Nephron progenitor cell (in vitro differentiated cells): ENCODE measurements at regions not wholly inside any gene's neighbourhood (a gene's known extent, or its start where the extent isn't known, plus 50 kb on each side); places are given as distances from the start of the nearest gene placed in this dataset.

ENCODE experiments used
- DNase-seq: peaks from one replicate; pipeline ENCODE4 v3.0.0; 2021
- H3K27ac Mint-ChIP-seq: 2 replicates; pipeline ENCODE4 v1.8.0; 2021; ENCODE audit warnings: mild to moderate bottlenecking, moderate library complexity, mixed read lengths
- H3K27me3 Mint-ChIP-seq: 2 replicates; pipeline ENCODE4 v1.8.0; 2021; ENCODE audit warnings: mild to moderate bottlenecking, low read depth, mixed read lengths; ENCODE audit not compliant: poor library complexity
- H3K36me3 Mint-ChIP-seq: 2 replicates; pipeline ENCODE4 v1.8.0; 2021; ENCODE audit warnings: low read depth, mixed read lengths
- H3K4me1 Mint-ChIP-seq: 2 replicates; pipeline ENCODE4 v1.8.0; 2021; ENCODE audit warnings: mixed read lengths
- H3K4me3 Mint-ChIP-seq: 2 replicates; pipeline ENCODE4 v1.8.0; 2021; ENCODE audit warnings: mild to moderate bottlenecking, moderate library complexity, mixed read lengths
- H3K9me3 Mint-ChIP-seq: 2 replicates; pipeline ENCODE4 v1.8.0; 2021; ENCODE audit warnings: mild to moderate bottlenecking, moderate library complexity, mixed read lengths
- CTCF ChIP-seq: fragments of 200-600 bp; sonication (generic); IDR thresholded peaks from 2 replicates; pipeline ENCODE4 v1.5.0; 2021; ENCODE audit warnings: antibody characterized with exemption

GRCh38 chr5:165286692-165287091, 1781.3 kb downstream of the MAT2B start:
- H3K9me3 Mint-ChIP-seq, result no peaks in the 10 kb centered on the region
- H3K4me1 Mint-ChIP-seq, result no peaks in the 10 kb centered on the region
- peaks cover 5% of the 10 kb centered on the region for H3K27me3 Mint-ChIP-seq
- H3K4me3 Mint-ChIP-seq, result no peak overlapping the region
- DNase-seq, result no peak
- no peak for TF ChIP-seq CTCF
- H3K27ac Mint-ChIP-seq, result no peak overlapping the region
- no peaks in the 10 kb centered on the region for H3K36me3 Mint-ChIP-seq

GRCh38 chr5:165290535-165290934, 1785.1 kb downstream of the MAT2B start:
- H3K36me3 Mint-ChIP-seq, result no peaks in the 10 kb centered on the region
- DNase-seq, result no peak
- no peaks in the 10 kb centered on the region for H3K9me3 Mint-ChIP-seq
- no peak for TF ChIP-seq CTCF
- H3K27me3 Mint-ChIP-seq, result no peaks in the 10 kb centered on the region
- H3K4me3 Mint-ChIP-seq, result no peak overlapping the region
- no peaks in the 10 kb centered on the region for H3K4me1 Mint-ChIP-seq
- no peak overlapping the region for H3K27ac Mint-ChIP-seq

GRCh38 chr5:165296401-165297130, 1791.1 kb downstream of the MAT2B start:
- Mint-ChIP-seq H3K36me3 (no peaks in the 10 kb centered on the region), H3K27ac (no peak overlapping the region), H3K4me1 (no peaks in the 10 kb centered on the region), H3K4me3 (no peak overlapping the region), H3K27me3 (peaks cover 2% of the 10 kb centered on the region), H3K9me3 (peaks cover 8% of the 10 kb centered on the region)
- DNase-seq, result no peak
- TF ChIP-seq CTCF, result no peak

- Mint-ChIP-seq H3K36me3 (no peaks in the 10 kb centered on the region), H3K9me3 (peaks cover 12% of the 10 kb centered on the region), H3K27ac (no peak overlapping the region), H3K27me3 (peaks cover 3% of the 10 kb centered on the region), H3K4me1 (no peaks in the 10 kb centered on the region), H3K4me3 (no peak overlapping the region)
- no peak for TF ChIP-seq CTCF
- no peak for DNase-seq
Observed at GRCh38 chr5:165304193-165304827, 1798.9 kb downstream of the MAT2B start.

- no peak for DNase-seq
- H3K4me3 Mint-ChIP-seq, result no peak overlapping the region
Observed at GRCh38 chr5:165305596-165305995, 1800.2 kb downstream of the MAT2B start.

More at GRCh38 chr5:165305596-165305995, 1800.2 kb downstream of the MAT2B start:
- Mint-ChIP-seq H3K36me3 (no peaks in the 10 kb centered on the region), H3K9me3 (peaks cover 12% of the 10 kb centered on the region), H3K27ac (no peak overlapping the region), H3K27me3 (peaks cover 3% of the 10 kb centered on the region), H3K4me1 (no peaks in the 10 kb centered on the region)
- no peak for TF ChIP-seq CTCF
